T-helper 1 cell treated with Interleukin-12 subunit alpha and Interleukin-12 subunit beta and Interleukin-4 antibody, amounts not matched to agents 30 μg/mL and 1 μg/mL, for 36 hours (primary cell): ENCODE measurements at regions not wholly inside any gene's neighbourhood (a gene's known extent, or its start where the extent isn't known, plus 50 kb on each side); places are given as distances from the start of the nearest gene placed in this dataset.

Source experiments
- H3K27ac Mint-ChIP-seq: one replicate; pipeline ENCODE4 v1.8.0; 2021; ENCODE audit warnings: mild to moderate bottlenecking, mixed read lengths
- H3K27me3 Mint-ChIP-seq: one replicate; pipeline ENCODE4 v1.8.0; 2021; ENCODE audit warnings: low read depth, mixed read lengths
- H3K36me3 Mint-ChIP-seq: one replicate; pipeline ENCODE4 v1.8.0; 2021; ENCODE audit warnings: low read depth, mixed read lengths
- H3K4me1 Mint-ChIP-seq: one replicate; pipeline ENCODE4 v1.8.0; 2021; ENCODE audit warnings: low read depth, mixed read lengths
- H3K4me3 Mint-ChIP-seq: one replicate; pipeline ENCODE4 v1.8.0; 2021; ENCODE audit warnings: mild to moderate bottlenecking, moderate library complexity, mixed read lengths
- H3K9me3 Mint-ChIP-seq: one replicate; pipeline ENCODE4 v1.8.0; 2021; ENCODE audit warnings: mixed read lengths

GRCh38 chr3:43998836-43999727, 242.6 kb upstream of the TOPAZ1 start:
- Mint-ChIP-seq H3K9me3 (no peaks in the 10 kb centered on the region), H3K4me1 (peaks cover 23% of the 10 kb centered on the region), H3K4me3 (no peak overlapping the region), H3K27me3 (peaks cover 87% of the 10 kb centered on the region), H3K27ac (no peak overlapping the region), H3K36me3 (peaks cover 1% of the 10 kb centered on the region)

- H3K4me1 Mint-ChIP-seq = peaks cover 20% of the 10 kb centered on the region
- no peak overlapping the region for H3K4me3 Mint-ChIP-seq
- H3K36me3 Mint-ChIP-seq = no peaks in the 10 kb centered on the region
- H3K27me3 Mint-ChIP-seq = peaks cover 87% of the 10 kb centered on the region
- H3K27ac Mint-ChIP-seq = no peak overlapping the region
- no peaks in the 10 kb centered on the region for H3K9me3 Mint-ChIP-seq
Observed at GRCh38 chr3:43999728-44000319, 241.9 kb upstream of the TOPAZ1 start.

- Mint-ChIP-seq H3K4me1 (peaks cover 20% of the 10 kb centered on the region), H3K4me3 (no peak overlapping the region), H3K9me3 (no peaks in the 10 kb centered on the region), H3K27me3 (peaks cover 90% of the 10 kb centered on the region), H3K36me3 (no peaks in the 10 kb centered on the region), H3K27ac (no peak overlapping the region)
Observed at GRCh38 chr3:44000586-44000985, 241.1 kb upstream of the TOPAZ1 start.

GRCh38 chr3:44001072-44001471, 240.6 kb upstream of the TOPAZ1 start:
- no peak overlapping the region for H3K4me3 Mint-ChIP-seq
- peaks cover 15% of the 10 kb centered on the region for H3K4me1 Mint-ChIP-seq
- no peak overlapping the region for H3K27ac Mint-ChIP-seq
- H3K27me3 Mint-ChIP-seq = peaks cover 90% of the 10 kb centered on the region
- H3K36me3 Mint-ChIP-seq = no peaks in the 10 kb centered on the region
- H3K9me3 Mint-ChIP-seq = no peaks in the 10 kb centered on the region

GRCh38 chr3:44003801-44004200, 237.9 kb upstream of the TOPAZ1 start:
- H3K27ac Mint-ChIP-seq = no peak overlapping the region
- no peaks in the 10 kb centered on the region for H3K9me3 Mint-ChIP-seq
- H3K4me1 Mint-ChIP-seq = no peaks in the 10 kb centered on the region
- no peak overlapping the region for H3K4me3 Mint-ChIP-seq
- H3K27me3 Mint-ChIP-seq = peaks cover 80% of the 10 kb centered on the region
- H3K36me3 Mint-ChIP-seq = no peaks in the 10 kb centered on the region

- Mint-ChIP-seq H3K9me3 (no peaks in the 10 kb centered on the region), H3K4me1 (no peaks in the 10 kb centered on the region), H3K27ac (no peak overlapping the region), H3K36me3 (no peaks in the 10 kb centered on the region), H3K27me3 (peaks cover 31% of the 10 kb centered on the region), H3K4me3 (no peak overlapping the region)
Observed at GRCh38 chr3:44011680-44012079, 230.0 kb upstream of the TOPAZ1 start.

GRCh38 chr3:44012160-44012899, 229.4 kb upstream of the TOPAZ1 start:
- Mint-ChIP-seq H3K9me3 (no peaks in the 10 kb centered on the region), H3K4me3 (no peak overlapping the region), H3K4me1 (peaks cover 5% of the 10 kb centered on the region), H3K27me3 (peaks cover 31% of the 10 kb centered on the region), H3K36me3 (no peaks in the 10 kb centered on the region), H3K27ac (no peak overlapping the region)

GRCh38 chr3:44013967-44014366, 227.7 kb upstream of the TOPAZ1 start:
- Mint-ChIP-seq H3K27ac (no peak overlapping the region), H3K27me3 (peaks cover 25% of the 10 kb centered on the region), H3K36me3 (no peaks in the 10 kb centered on the region), H3K4me3 (no peak overlapping the region), H3K9me3 (no peaks in the 10 kb centered on the region), H3K4me1 (peaks cover 6% of the 10 kb centered on the region)

- Mint-ChIP-seq H3K4me1 (peaks cover 6% of the 10 kb centered on the region), H3K27ac (no peak overlapping the region), H3K9me3 (no peaks in the 10 kb centered on the region), H3K27me3 (peaks cover 32% of the 10 kb centered on the region), H3K4me3 (no peak overlapping the region), H3K36me3 (no peaks in the 10 kb centered on the region)
Observed at GRCh38 chr3:44015170-44015569, 226.5 kb upstream of the TOPAZ1 start.

- Mint-ChIP-seq H3K27me3 (peaks cover 39% of the 10 kb centered on the region), H3K4me3 (no peak overlapping the region), H3K4me1 (peaks cover 6% of the 10 kb centered on the region), H3K36me3 (no peaks in the 10 kb centered on the region), H3K27ac (no peak overlapping the region), H3K9me3 (no peaks in the 10 kb centered on the region)
Observed at GRCh38 chr3:44016818-44017217, 224.9 kb upstream of the TOPAZ1 start.

- H3K27me3 Mint-ChIP-seq = peaks cover 57% of the 10 kb centered on the region
- no peak overlapping the region for H3K27ac Mint-ChIP-seq
- H3K4me3 Mint-ChIP-seq = no peak overlapping the region
- no peaks in the 10 kb centered on the region for H3K36me3 Mint-ChIP-seq
- peaks cover 9% of the 10 kb centered on the region for H3K4me1 Mint-ChIP-seq
- no peaks in the 10 kb centered on the region for H3K9me3 Mint-ChIP-seq
Observed at GRCh38 chr3:44018926-44019325, 222.8 kb upstream of the TOPAZ1 start.

GRCh38 chr3:44019736-44020135, 221.9 kb upstream of the TOPAZ1 start:
- Mint-ChIP-seq H3K9me3 (no peaks in the 10 kb centered on the region), H3K27me3 (peaks cover 63% of the 10 kb centered on the region), H3K36me3 (no peaks in the 10 kb centered on the region), H3K27ac (no peak overlapping the region), H3K4me3 (no peak overlapping the region), H3K4me1 (peaks cover 9% of the 10 kb centered on the region)

GRCh38 chr3:44020143-44020542, 221.5 kb upstream of the TOPAZ1 start:
- no peaks in the 10 kb centered on the region for H3K9me3 Mint-ChIP-seq
- H3K4me1 Mint-ChIP-seq = peaks cover 9% of the 10 kb centered on the region
- no peaks in the 10 kb centered on the region for H3K36me3 Mint-ChIP-seq
- H3K27ac Mint-ChIP-seq = no peak overlapping the region
- H3K27me3 Mint-ChIP-seq = peaks cover 67% of the 10 kb centered on the region
- H3K4me3 Mint-ChIP-seq = no peak overlapping the region

- peaks cover 74% of the 10 kb centered on the region for H3K27me3 Mint-ChIP-seq
- peaks cover 8% of the 10 kb centered on the region for H3K4me1 Mint-ChIP-seq
- no peak overlapping the region for H3K27ac Mint-ChIP-seq
- no peak overlapping the region for H3K4me3 Mint-ChIP-seq
- H3K9me3 Mint-ChIP-seq = no peaks in the 10 kb centered on the region
- no peaks in the 10 kb centered on the region for H3K36me3 Mint-ChIP-seq
Observed at GRCh38 chr3:44021651-44022594, 219.8 kb upstream of the TOPAZ1 start.
